Progenitor cell of endocrine pancreas (in vitro differentiated cells): ENCODE measurements at regions not wholly inside any gene's neighbourhood (a gene's known extent, or its start where the extent isn't known, plus 50 kb on each side); places are given as distances from the start of the nearest gene placed in this dataset.

Experiments used
- DNase-seq: peaks from one replicate; pipeline ENCODE4 v3.0.0; 2021; ENCODE audit warnings: low spot score; ENCODE audit not compliant: unreplicated experiment
- H3K27ac Mint-ChIP-seq: 2 replicates; pipeline ENCODE4 v1.8.0; 2021; ENCODE audit warnings: mild to moderate bottlenecking, moderate library complexity, mixed read lengths
- H3K27me3 Mint-ChIP-seq: 2 replicates; pipeline ENCODE4 v1.8.0; 2021; ENCODE audit warnings: mixed read lengths
- H3K36me3 Mint-ChIP-seq: 2 replicates; pipeline ENCODE4 v1.8.0; 2022; ENCODE audit warnings: mixed read lengths; ENCODE audit not compliant: insufficient read depth
- H3K4me1 Mint-ChIP-seq: 2 replicates; pipeline ENCODE4 v1.8.0; 2021; ENCODE audit warnings: low read depth, mixed read lengths
- H3K4me3 Mint-ChIP-seq: 2 replicates; pipeline ENCODE4 v1.8.0; 2021; ENCODE audit warnings: low read depth, mild to moderate bottlenecking, moderate library complexity, mixed read lengths
- H3K9me3 Mint-ChIP-seq: 2 replicates; pipeline ENCODE4 v1.8.0; 2021; ENCODE audit warnings: low read depth, mixed read lengths
- CTCF ChIP-seq: fragments of 200-600 bp; sonication (generic); IDR thresholded peaks from one replicate; pipeline ENCODE4 v1.5.0; 2021; ENCODE audit warnings: antibody characterized with exemption, mild to moderate bottlenecking; ENCODE audit not compliant: unreplicated experiment

- Mint-ChIP-seq H3K4me1 (no peaks in the 10 kb centered on the region), H3K9me3 (no peaks in the 10 kb centered on the region), H3K27me3 (no peaks in the 10 kb centered on the region), H3K36me3 (no peaks in the 10 kb centered on the region), H3K4me3 (no peak overlapping the region), H3K27ac (no peak overlapping the region)
- no peak for TF ChIP-seq CTCF
- DNase-seq: no peak
Measured at GRCh38 chr3:81315030-81315429, 446.4 kb downstream of the GBE1 start.

- Mint-ChIP-seq H3K4me3 (no peak overlapping the region), H3K27ac (no peak overlapping the region), H3K4me1 (no peaks in the 10 kb centered on the region), H3K27me3 (no peaks in the 10 kb centered on the region), H3K36me3 (no peaks in the 10 kb centered on the region), H3K9me3 (no peaks in the 10 kb centered on the region)
- no peak for DNase-seq
- no peak for TF ChIP-seq CTCF
Measured at GRCh38 chr3:81311321-81311720, 450.1 kb downstream of the GBE1 start.

GRCh38 chr3:81308306-81308705 lies 453.1 kb downstream of the GBE1 start:
- no peak overlapping the region for H3K27ac Mint-ChIP-seq
- H3K9me3 Mint-ChIP-seq: no peaks in the 10 kb centered on the region
- H3K27me3 Mint-ChIP-seq: no peaks in the 10 kb centered on the region
- no peaks in the 10 kb centered on the region for H3K36me3 Mint-ChIP-seq
- DNase-seq: no peak
- no peak for TF ChIP-seq CTCF
- no peaks in the 10 kb centered on the region for H3K4me1 Mint-ChIP-seq
- no peak overlapping the region for H3K4me3 Mint-ChIP-seq

GRCh38 chr3:81307221-81307620 lies 454.2 kb downstream of the GBE1 start:
- Mint-ChIP-seq H3K9me3 (no peaks in the 10 kb centered on the region), H3K4me1 (no peaks in the 10 kb centered on the region), H3K27me3 (no peaks in the 10 kb centered on the region), H3K27ac (no peak overlapping the region), H3K4me3 (no peak overlapping the region), H3K36me3 (no peaks in the 10 kb centered on the region)
- TF ChIP-seq CTCF: no peak
- no peak for DNase-seq

GRCh38 chr3:81303321-81303720 lies 458.1 kb downstream of the GBE1 start:
- TF ChIP-seq CTCF: no peak
- peaks cover 10% of the 10 kb centered on the region for H3K4me1 Mint-ChIP-seq
- H3K27ac Mint-ChIP-seq: no peak overlapping the region
- H3K36me3 Mint-ChIP-seq: no peaks in the 10 kb centered on the region
- no peaks in the 10 kb centered on the region for H3K9me3 Mint-ChIP-seq
- H3K27me3 Mint-ChIP-seq: peaks cover 2% of the 10 kb centered on the region
- DNase-seq: no peak
- no peak overlapping the region for H3K4me3 Mint-ChIP-seq
